Retinal pigment epithelial cell (primary cell): ENCODE measurements at regions not wholly inside any gene's neighbourhood (a gene's known extent, or its start where the extent isn't known, plus 50 kb on each side); places are given as distances from the start of the nearest gene placed in this dataset.
"Not testable (repeated sequence)": the region's sequence is repeated elsewhere in the genome, so short reads cannot be mapped to it uniquely, and the experiment has no call there.

ENCODE experiments used
- DNase-seq: peaks from one replicate; pipeline ENCODE4 v3.0.0-alpha.2; 2010; ENCODE audit warnings: low read depth
- H3K4me3 ChIP-seq: 2 replicates; pipeline ENCODE4 v1.5.1; 2011; ENCODE audit warnings: mild to moderate bottlenecking, low read length, control low read depth, moderate library complexity
- TF ChIP-seq, protein P1 (sequence below): conservative IDR thresholded peaks from 2 replicates; pipeline ENCODE4 v1.5.1; 2011; ENCODE audit warnings: low read depth, low read length, control low read depth, inconsistent platforms

DNA sequence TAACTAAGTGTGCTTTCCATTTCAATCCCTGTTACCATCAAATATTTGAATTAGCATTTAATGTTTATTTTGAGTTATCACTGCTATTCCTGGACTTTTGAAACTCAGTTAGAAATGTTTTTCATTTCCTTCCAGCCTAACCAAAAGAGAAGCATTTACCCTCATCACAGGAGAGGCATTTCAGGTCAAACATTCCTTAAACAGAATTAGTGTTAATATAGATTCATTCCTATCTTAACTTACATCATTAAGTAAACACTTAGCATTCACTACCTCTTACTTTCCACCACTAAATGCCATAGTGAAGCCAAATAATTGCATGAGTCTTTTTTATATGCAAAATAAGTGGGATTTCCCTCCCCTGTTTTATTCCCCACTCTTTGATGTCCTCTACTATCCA, 136.6 kb upstream of the OR13F1 start:
- no peak for DNase-seq
- no peak overlapping the region for H3K4me3 ChIP-seq
- TF ChIP-seq, protein P1, sequence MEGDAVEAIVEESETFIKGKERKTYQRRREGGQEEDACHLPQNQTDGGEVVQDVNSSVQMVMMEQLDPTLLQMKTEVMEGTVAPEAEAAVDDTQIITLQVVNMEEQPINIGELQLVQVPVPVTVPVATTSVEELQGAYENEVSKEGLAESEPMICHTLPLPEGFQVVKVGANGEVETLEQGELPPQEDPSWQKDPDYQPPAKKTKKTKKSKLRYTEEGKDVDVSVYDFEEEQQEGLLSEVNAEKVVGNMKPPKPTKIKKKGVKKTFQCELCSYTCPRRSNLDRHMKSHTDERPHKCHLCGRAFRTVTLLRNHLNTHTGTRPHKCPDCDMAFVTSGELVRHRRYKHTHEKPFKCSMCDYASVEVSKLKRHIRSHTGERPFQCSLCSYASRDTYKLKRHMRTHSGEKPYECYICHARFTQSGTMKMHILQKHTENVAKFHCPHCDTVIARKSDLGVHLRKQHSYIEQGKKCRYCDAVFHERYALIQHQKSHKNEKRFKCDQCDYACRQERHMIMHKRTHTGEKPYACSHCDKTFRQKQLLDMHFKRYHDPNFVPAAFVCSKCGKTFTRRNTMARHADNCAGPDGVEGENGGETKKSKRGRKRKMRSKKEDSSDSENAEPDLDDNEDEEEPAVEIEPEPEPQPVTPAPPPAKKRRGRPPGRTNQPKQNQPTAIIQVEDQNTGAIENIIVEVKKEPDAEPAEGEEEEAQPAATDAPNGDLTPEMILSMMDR: no peak

DNA sequence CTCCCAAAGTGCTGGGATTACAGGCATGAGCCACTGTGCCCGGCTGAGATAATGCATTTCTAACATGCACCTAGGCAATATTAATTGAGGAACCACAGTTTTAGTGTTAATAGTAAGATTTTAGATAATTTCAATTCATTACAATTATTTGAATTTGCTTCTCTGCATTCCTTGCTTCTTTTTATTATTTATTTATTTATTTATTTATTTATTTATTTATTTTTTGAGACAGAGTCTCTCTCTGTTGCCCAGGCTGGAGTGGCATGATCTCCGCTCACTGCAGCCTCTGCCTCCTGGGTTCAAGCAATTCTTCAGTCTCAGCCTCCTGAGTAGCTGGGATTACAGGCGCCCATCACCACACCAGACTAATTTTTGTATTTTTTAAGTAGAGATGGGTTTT, 135.7 kb upstream of the OR13F1 start:
- not testable (repeated sequence) for H3K4me3 ChIP-seq, DNase-seq

DNA sequence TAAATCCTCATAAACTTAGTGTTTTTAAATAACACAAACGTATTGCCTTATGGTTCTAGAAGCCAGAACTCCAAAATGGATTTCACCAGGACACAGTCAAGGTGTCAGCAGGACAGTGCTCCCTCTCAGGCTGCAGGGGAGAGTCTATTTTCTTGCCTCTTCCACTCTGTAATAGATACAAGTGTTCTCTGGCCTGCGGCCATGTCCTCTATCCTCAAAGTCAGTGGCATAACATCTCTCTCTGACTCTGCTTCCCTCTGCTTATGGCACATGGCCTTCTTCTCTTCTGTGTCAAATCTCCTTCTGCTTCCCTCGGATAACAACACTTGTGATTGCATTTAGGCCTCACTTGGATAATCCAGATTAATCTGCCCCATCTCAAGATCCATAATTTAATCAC, 129.4 kb upstream of the OR13F1 start:
- no peak overlapping the region for H3K4me3 ChIP-seq
- no peak for DNase-seq
- TF ChIP-seq, protein P1: no peak

DNA sequence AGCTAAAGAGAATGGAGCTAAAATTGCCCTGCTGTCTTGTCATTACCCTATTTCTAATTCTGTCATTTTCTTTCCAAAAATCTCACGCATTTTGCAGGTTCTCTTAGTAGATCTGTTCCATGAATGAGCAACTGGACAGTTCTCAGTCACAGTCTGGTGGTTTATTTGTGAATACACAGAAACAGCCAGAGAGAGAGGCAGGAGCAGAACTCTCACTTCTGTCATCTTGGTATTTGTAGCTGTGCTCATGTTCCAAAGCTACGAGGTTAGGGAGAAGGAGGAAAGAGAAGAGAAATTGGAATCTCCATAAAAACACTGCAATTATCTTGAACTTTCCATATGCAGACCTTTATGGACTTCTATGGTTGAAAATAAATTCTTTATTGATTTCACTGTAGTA, 118.0 kb upstream of the OR13F1 start:
- no peak overlapping the region for H3K4me3 ChIP-seq
- DNase-seq: no peak
- TF ChIP-seq, protein P1: no peak

DNA sequence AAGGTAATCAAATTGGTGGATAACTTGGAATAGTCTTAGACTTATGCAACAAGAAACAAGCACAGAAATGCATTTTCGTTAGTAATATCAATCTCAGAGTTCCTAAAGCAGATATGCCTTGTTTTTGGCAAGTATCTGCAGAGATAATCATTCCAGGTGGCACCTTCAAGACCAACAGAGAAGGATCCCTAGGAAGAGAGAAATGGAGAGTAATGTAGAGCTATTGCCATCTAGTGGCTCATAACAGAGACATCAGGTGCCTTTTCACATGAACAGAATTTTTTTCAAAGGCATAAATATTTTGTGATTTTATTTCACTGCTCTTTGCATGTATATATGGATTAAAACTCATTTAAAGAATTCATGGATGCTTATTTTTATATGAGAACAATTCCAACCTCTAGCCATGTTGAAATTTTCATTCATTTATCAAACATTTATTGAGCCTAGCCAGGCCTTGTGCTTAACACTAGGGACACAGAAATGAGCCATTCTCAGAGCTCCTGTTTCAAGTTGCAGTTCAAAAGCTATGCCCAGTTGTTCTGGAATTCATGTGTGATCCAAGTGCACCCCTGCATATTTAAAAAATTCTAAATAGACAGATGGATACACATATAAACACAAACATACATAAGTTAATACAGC, 117.5 kb upstream of the OR13F1 start:
- no peak overlapping the region for H3K4me3 ChIP-seq
- TF ChIP-seq, protein P1: peak; percentile 81
- DNase-seq: peak; percentile 37

DNA sequence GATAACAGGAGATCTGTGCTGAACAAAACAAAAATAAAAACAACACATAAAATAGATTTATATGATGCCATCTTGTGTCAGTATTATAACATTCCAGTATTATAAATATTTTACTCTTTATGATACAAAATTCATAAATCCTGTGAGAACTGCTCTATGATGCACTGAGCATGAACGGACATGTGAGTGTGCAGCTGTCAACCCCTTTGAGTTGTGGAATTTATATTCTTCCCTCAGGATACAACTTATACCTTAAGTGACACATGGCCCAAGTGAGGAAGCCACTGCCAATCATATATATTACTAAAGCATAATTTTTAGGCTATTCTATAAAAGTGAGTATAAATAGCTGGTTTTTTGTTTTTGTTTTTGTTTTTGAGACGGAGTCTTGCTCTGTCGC, 116.0 kb upstream of the OR13F1 start:
- TF ChIP-seq, protein P1: no peak
- H3K4me3 ChIP-seq: no peak overlapping the region
- no peak for DNase-seq

DNA sequence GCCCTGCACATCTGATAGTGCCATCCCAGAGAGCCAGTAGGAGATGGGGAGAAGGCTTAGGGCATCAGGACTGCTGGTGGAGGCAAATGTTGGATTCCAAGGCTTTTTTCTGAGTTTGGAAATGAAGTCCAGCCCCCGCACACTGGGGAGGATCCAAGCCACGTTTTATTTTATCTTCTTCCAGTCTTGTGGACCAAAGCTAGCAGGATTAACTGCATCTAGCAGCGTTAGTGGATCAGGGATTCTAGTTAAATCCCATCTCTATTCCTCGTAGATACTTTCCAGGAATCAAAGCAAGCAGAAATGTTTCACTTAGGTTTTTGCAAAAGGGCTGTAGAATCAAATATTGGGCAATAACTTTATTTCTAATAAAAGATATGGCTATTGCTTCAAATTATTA, 114.7 kb upstream of the OR13F1 start:
- no peak overlapping the region for H3K4me3 ChIP-seq
- DNase-seq: no peak
- TF ChIP-seq, protein P1: no peak

DNA sequence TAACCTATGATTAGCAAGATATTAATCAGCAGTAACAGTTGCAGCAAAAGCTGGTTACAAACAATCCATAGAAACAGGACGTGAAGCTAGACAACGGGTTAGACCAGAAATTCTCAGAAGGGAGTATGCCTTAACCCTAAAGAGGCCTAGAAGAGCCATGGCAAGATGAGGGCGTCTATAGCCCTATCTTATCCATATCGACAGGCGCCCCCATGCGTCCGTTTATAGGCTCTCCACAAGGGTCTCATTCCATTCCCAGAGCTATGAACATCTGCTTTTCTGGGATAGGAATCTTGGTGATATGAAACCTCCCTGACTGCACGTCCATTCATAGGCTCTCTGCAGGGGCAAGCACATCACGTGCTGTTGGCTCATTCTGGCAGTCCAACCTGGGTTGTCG, 109.2 kb upstream of the OR13F1 start:
- not testable (repeated sequence) for H3K4me3 ChIP-seq, DNase-seq
